Activated CD4-positive, alpha-beta T cell treated with anti-CD3 and anti-CD28 coated beads for 24 hours (primary cell): ENCODE measurements at regions not wholly inside any gene's neighbourhood (a gene's known extent, or its start where the extent isn't known, plus 50 kb on each side); places are given as distances from the start of the nearest gene placed in this dataset.
"Not testable (repeated sequence)": the region's sequence is repeated elsewhere in the genome, so short reads cannot be mapped to it uniquely, and the experiment has no call there.

ENCODE experiments used
- DNase-seq, 2 donors: peaks; one replicate each; pipeline ENCODE4 v3.0.0-alpha.2; 2020; ENCODE audit warnings: low read depth in 2 of 2

DNA sequence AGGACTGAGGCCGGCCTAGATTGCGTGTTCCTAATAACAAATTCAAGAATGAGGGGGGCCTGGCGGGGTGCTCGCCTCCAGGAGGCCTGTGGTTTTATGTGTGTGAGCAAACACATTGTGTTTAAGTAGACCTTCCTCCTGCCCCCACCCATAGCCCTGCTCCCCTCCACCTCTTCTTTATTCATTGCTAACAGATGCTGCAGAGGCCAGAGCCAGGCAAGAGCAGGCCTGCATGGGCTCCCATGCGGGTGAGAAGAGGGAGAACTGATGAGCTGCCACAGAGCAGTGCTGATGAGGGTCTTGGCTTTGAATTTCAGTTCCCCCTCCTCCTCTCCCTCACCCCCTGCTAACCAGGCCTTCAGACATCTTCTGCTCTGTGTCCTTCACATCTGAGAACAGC lies 154.6 kb downstream of the OSR1 start:
- DNase-seq, result no peak

DNA sequence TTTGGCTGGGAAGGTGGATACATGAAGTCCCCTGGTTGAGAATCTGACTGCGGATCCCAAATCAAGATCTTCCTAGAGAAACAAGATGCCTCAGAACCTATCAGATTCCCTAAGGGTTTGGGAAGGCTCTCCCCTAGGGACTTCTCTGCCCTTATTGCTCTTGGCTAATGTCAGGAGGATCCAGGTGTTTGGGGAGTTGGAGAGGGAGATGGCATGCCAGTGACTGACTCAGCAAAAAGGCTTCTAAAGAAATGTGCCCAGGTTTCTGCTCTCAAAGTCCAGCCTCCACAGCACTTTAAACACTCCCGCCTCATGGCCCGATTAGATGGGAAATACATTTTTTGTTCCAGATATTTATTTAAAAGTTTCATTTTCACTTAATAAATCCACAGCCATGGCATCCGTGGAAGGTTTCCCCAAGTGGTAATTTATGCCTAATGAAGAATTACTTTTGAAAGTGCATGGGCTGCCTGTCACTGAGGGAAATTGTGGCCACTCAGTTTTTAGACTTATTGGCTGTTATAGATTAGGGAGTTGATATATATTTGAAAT lies 156.4 kb downstream of the OSR1 start:
- DNase-seq, result no peak

- no peak for DNase-seq
Observed at GRCh38 chr2:19198381-19198780, 160.0 kb downstream of the OSR1 start.

- no peak for DNase-seq
Observed at GRCh38 chr2:19195661-19196060, 162.8 kb downstream of the OSR1 start.

GRCh38 chr2:19189391-19189790 lies 169.0 kb downstream of the OSR1 start:
- no peak for DNase-seq

DNA sequence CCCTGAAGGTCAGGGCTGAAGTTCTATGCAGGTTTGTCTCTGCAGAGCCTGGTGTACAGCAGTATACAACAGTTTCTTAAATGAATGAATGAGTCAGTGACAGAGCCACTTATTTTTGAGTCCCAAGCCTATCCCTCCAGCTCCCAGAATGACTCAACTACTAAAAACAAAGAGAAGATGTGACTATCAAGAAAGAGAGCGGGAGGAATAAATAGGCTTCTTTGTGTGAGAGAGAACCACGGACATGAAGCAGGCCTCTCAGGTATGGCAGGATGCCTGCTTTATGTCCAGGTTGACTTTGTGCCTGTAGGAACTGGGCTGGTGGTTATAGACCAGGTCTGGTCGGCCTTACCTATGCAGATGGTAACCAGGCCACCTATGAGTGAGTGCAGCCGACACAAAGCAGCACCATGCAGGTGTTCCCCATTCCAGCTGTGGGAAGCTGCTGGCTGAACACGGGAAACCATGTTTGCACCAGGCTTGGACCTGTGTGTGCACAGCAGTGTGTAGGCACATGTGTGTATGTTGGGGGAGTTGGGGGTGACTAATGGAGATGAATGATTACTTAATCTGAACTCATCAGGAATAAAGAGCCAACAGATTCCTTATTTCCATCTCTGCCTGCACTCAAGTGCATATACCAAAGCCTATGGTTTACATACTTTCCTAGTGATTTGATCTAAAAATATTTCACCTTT lies 171.0 kb downstream of the OSR1 start:
- no peak for DNase-seq

DNA sequence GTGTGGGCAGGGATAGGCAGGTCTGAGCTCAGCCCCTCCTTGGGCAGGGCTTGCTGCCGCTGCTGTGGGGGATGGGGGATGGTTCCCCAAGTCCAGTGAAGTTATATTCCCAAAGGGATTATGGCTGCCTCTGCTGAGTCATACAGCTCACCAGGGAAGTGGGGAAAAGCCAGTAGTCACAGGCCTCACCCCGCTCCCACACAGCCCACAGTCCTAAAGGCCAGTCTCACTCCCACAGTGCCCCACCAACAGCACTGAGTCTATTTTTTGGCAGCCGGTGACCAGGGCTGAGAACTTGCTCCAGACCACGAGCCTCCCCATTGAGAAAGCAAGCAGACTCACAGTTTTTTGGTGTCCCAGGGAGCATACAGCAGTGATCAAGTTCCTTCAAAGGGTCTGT lies 173.3 kb downstream of the OSR1 start:
- no peak for DNase-seq

GRCh38 chr2:19178175-19178574 lies 180.2 kb downstream of the OSR1 start:
- no peak for DNase-seq

GRCh38 chr2:19176977-19177376 lies 181.4 kb downstream of the OSR1 start:
- no peak for DNase-seq

DNA sequence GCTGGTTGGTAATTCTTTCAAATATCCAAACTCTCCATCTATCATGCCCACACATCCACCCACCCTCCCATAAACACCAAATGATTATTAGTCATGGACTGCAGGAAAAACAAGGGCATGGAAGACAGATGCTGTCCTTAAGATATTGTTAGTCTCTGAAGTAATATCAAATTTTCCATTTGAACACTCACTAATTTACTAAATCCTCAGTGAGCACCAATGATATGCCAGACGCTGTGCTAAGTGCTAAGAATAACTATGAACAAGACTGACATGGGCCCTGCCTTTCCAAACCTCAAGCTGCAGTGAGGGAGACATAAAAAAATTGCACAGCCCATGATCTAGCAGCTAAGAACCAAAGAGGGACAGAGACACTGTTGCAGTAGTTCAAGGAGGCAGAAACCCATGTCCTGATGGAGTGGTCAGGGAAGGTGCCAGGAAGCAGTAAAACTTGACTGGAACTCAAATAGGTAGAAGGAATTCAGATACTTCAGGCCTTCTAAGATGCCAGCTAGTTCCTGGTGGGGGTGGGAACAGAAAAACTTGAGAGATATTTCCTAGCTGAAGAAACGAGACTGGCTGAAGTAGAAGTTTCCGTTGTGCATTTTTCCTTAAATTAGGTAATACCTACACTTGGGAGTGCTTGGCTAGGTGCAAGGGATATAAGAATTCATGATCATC lies 182.1 kb downstream of the OSR1 start:
- DNase-seq, result no peak

- DNase-seq, result no peak
Observed at GRCh38 chr2:19174176-19174575, 184.2 kb downstream of the OSR1 start.

DNA sequence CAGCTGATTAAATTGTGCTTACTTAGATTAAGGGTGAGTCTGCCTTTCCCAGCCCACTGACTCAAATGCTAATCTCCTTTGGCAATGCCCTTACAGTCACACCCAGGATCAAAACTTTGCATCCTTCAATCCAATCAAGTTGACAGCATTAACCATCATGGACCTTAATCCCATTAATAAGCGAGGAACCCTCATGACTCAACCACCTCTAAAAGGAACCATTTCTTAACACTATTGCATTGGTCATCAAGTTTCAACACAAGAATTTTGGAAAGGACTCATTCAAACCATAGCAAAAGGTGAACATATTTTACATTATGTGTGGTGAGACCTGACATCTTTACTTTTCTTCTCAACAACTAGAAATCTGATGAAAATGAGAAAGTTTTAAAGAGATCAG lies 187.0 kb downstream of the OSR1 start:
- DNase-seq, result no peak

DNA sequence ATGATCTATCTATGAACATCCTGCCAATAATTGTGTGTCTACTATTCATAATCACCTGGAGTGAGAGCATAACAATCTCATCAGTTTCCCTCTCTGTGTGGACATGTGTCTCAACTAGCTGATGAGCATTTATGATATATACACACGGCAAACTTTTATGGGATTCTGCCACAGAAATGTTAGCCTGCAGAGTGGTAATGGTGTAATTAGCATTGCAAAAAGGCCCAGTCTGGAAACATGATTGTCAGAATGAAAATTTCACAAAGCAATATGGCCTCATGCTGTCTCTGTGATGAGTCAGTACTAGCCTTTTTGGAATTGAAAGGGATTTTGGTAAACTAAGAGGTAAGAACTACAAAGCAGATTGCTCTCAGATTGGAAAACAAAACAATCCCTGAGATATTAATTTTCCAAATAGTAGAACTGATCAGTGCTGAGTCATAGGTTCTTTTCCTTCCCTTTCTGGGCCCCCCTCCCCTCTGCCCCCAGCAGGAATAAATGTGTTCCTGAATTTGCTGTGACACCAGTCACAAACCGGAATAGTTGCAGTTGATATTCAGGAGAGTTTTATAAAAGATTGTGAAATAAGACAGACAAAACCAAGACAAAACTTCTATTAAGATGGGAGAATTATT lies 189.2 kb downstream of the OSR1 start:
- no peak for DNase-seq

DNA sequence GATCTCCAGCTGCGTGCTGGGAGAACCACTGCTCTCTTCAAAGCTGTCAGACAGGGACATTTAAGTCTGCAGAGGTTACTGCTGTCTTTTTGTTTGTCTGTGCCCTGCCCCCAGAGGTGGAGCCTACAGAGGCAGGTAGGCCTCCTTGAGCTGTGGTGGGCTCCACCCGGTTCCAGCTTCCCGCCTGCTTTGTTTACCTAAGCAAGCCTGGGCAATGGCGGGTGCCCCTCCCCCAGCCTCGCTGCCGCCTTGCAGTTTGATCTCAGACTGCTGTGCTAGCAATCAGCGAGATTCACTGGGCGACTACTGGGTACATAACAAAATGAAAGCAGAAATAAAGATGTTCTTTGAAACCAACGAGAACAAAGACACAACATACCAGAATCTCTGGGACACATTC lies 194.3 kb downstream of the OSR1 start:
- not testable (repeated sequence) for DNase-seq

- DNase-seq, result no peak
Observed at GRCh38 chr2:19158896-19159295, 199.5 kb downstream of the OSR1 start.

- no peak for DNase-seq
Observed at GRCh38 chr2:19158211-19158610, 200.2 kb downstream of the OSR1 start.

DNA sequence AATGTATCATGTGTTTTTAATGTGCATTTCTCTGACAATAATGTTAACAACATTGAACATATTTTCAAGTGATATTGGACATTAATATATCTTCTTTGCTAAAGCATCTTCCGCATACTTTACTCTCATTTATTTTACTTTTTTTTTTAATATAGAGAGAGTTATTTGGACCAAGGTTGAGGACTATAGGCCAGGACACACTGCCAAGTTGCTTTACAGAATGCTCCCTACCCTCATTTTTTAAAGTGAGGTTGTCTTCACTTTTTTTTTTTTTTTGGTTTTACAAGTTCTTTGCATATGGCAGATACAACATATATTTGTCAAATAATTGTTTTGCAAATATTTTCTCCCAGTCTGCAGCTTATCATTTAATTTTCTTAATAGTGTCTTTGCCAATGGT lies 201.8 kb downstream of the OSR1 start:
- no peak for DNase-seq

- DNase-seq, result no peak
Observed at GRCh38 chr2:19150726-19151125, 207.7 kb downstream of the OSR1 start.

GRCh38 chr2:19146867-19147266 lies 211.6 kb downstream of the OSR1 start:
- DNase-seq, result no peak

GRCh38 chr2:19141234-19142004 lies 217.0 kb downstream of the OSR1 start:
- no peak for DNase-seq

GRCh38 chr2:19140463-19141208 lies 217.8 kb downstream of the OSR1 start:
- DNase-seq, result no peak
